KBM-7 (cell line): ENCODE measurements at regions not wholly inside any gene's neighbourhood (a gene's known extent, or its start where the extent isn't known, plus 50 kb on each side); places are given as distances from the start of the nearest gene placed in this dataset.

Source experiments
- DNase-seq: peaks from one replicate; pipeline ENCODE4 v3.0.0-alpha.2; 2015
- in situ Hi-C: fragments of 300-500 bp; cut with MboI; formaldehyde crosslinking; loops from 2 replicates; pipeline ENCODE4 v1.14.3; 2020; ENCODE audit warnings: low sequenced_read_pairs, low pct_unique_long_range_greater_than_20kb, mixed read lengths

- in situ Hi-C loops: no loop called here
- no peak for DNase-seq
Measured at GRCh38 chr10:105328503-105329133, 687.5 kb downstream of the SORCS3 start.
